ENCODE measurements at regions not wholly inside any gene's neighbourhood (a gene's known extent, or its start where the extent isn't known, plus 50 kb on each side); places are given as distances from the start of the nearest gene placed in this dataset.

- intact Hi-C loops (cut with DNase I) = no loop called here
- Histone ChIP-seq H3K36me3 (no peaks in the 10 kb centered on the region), H3K27me3 (no peaks in the 10 kb centered on the region), H3K9me3 (no peaks in the 10 kb centered on the region), H3K27ac (no peak overlapping the region), H3K4me3 (no peak overlapping the region), H3K4me1 (no peaks in the 10 kb centered on the region)
- WGBS, 2 donors = 42 to 65% methylated on average over 2 of the region's 2 CpGs
- no peak for DNase-seq
- TF ChIP-seq CTCF (IDR thresholded peaks at IDR 0.05) (no peak), POLR2A (IDR thresholded peaks at IDR 0.05) (no peak)
These were observed 60.8 kb upstream of the DYNAP start for GRCh38 chr18:54530285-54530684.

- intact Hi-C loops (cut with DNase I) = no loop called here
- TF ChIP-seq POLR2A (IDR thresholded peaks at IDR 0.05) = no peak
- TF ChIP-seq CTCF (IDR thresholded peaks at IDR 0.05) = no peak
- no peaks in the 10 kb centered on the region for H3K27me3 ChIP-seq
- H3K9me3 ChIP-seq = no peaks in the 10 kb centered on the region
- no peaks in the 10 kb centered on the region for H3K4me1 ChIP-seq
- no peak for DNase-seq
- no peaks in the 10 kb centered on the region for H3K36me3 ChIP-seq
- WGBS, 2 donors = 45 to 49% methylated on average over 4 of the region's 4 CpGs
- no peak overlapping the region for H3K4me3 ChIP-seq
- no peak overlapping the region for H3K27ac ChIP-seq
These were observed 59.5 kb upstream of the DYNAP start for GRCh38 chr18:54531402-54532065.

GRCh38 chr18:54532222-54532621 lies 58.8 kb upstream of the DYNAP start:
- intact Hi-C loops (cut with DNase I) = no loop called here
- Histone ChIP-seq H3K4me1 (no peaks in the 10 kb centered on the region), H3K27me3 (no peaks in the 10 kb centered on the region), H3K36me3 (no peaks in the 10 kb centered on the region), H3K27ac (no peak overlapping the region), H3K4me3 (no peak overlapping the region), H3K9me3 (no peaks in the 10 kb centered on the region)
- DNase-seq = no peak
- TF ChIP-seq CTCF (IDR thresholded peaks at IDR 0.05) = no peak
- TF ChIP-seq POLR2A (IDR thresholded peaks at IDR 0.05) = no peak

GRCh38 chr18:54532962-54533361 lies 58.1 kb upstream of the DYNAP start:
- no peaks in the 10 kb centered on the region for H3K9me3 ChIP-seq
- TF ChIP-seq POLR2A (IDR thresholded peaks at IDR 0.05) (no peak), CTCF (IDR thresholded peaks at IDR 0.05) (no peak)
- 20 to 42% methylated on average over 1 of the region's 1 CpG for WGBS, 2 donors
- no peak overlapping the region for H3K4me3 ChIP-seq
- no peak overlapping the region for H3K27ac ChIP-seq
- H3K36me3 ChIP-seq = no peaks in the 10 kb centered on the region
- DNase-seq = no peak
- intact Hi-C loops (cut with DNase I) = no loop called here
- no peaks in the 10 kb centered on the region for H3K4me1 ChIP-seq
- H3K27me3 ChIP-seq = no peaks in the 10 kb centered on the region

Small RNA genes in the stretch of these regions (small RNA-seq; reads per million reads assigned to genes)
- 0 to 0.15 (median 0) reads per million in 4 donors for gene AC090897.1
